Peyer's patch (tissue), 4 donors: ENCODE measurements at regions not wholly inside any gene's neighbourhood (a gene's known extent, or its start where the extent isn't known, plus 50 kb on each side); places are given as distances from the start of the nearest gene placed in this dataset.

Experiments
- CTCF ChIP-seq, 6 experiments: fragments of 450-650 bp in 4 of 6; fragments of 200-600 bp in 2 of 6; sonication (generic) in 1 of 6; IDR thresholded peaks; one replicate each; pipeline ENCODE4 v1.5.1; 2017 to 2019; ENCODE audit warnings: antibody characterized with exemption in 6 of 6, mild to moderate bottlenecking in 3 of 6, moderate library complexity in 1 of 6
- POLR2A ChIP-seq, 2 donors: fragments of 450-650 bp; IDR thresholded peaks; one replicate each; pipeline ENCODE4 v1.5.1; 2017; ENCODE audit warnings: antibody characterized with exemption in 2 of 2, mild to moderate bottlenecking in 2 of 2, moderate library complexity in 2 of 2

- TF ChIP-seq CTCF (IDR thresholded peaks at IDR 0.05) (no peak), POLR2A (IDR thresholded peaks at IDR 0.05) (no peak)
These were observed 98.9 kb upstream of the SLC44A3 start for GRCh38 chr1:94721240-94721639.
